Heart left ventricle (tissue), 16 donors: ENCODE measurements at regions not wholly inside any gene's neighbourhood (a gene's known extent, or its start where the extent isn't known, plus 50 kb on each side); places are given as distances from the start of the nearest gene placed in this dataset.

ENCODE experiments used
- ATAC-seq, 4 donors: fragments of 200-7000 bp; cut with Tn5 transposase; one replicate each; pipeline ENCODE4 v1.9.1; 2020 to 2022; ENCODE audit warnings: moderate library complexity in 4 of 4, mild to moderate bottlenecking in 3 of 4, moderate number of reproducible peaks in 1 of 4
- DNase-seq, 5 donors: peaks; one replicate each; pipeline ENCODE4 v3.0.0-alpha.2; 2020
- H3K27ac ChIP-seq, 12 donors: fragments of 200-600 bp; sonication (generic) in 4 of 12; one replicate each; pipeline versions ENCODE4 v1.5.0 to v1.8.0; 2016 to 2022; ENCODE audit warnings: mild to moderate bottlenecking in 2 of 12
- H3K27me3 ChIP-seq, 9 donors: fragments of 200-600 bp; sonication (generic) in 2 of 9; one replicate each; pipeline versions ENCODE4 v1.5.1 to v1.8.0; 2016 to 2022; ENCODE audit warnings: mild to moderate bottlenecking in 3 of 9
- H3K36me3 ChIP-seq, 9 donors: fragments of 200-600 bp; sonication (generic) in 2 of 9; one replicate each; pipeline versions ENCODE4 v1.5.0 to v1.8.0; 2018 to 2022; ENCODE audit warnings: mild to moderate bottlenecking in 2 of 9
- H3K4me1 ChIP-seq, 12 donors: fragments of 200-600 bp; sonication (generic) in 4 of 12; one replicate each; pipeline versions ENCODE4 v1.5.0 to v1.8.0; 2016 to 2022; ENCODE audit warnings: mild to moderate bottlenecking in 3 of 12
- H3K4me3 ChIP-seq, 12 donors: fragments of 200-600 bp; sonication (generic) in 4 of 12; one replicate each; pipeline versions ENCODE4 v1.5.0 to v1.8.0; 2017 to 2022; ENCODE audit warnings: mild to moderate bottlenecking in 9 of 12, moderate library complexity in 4 of 12
- H3K9me3 ChIP-seq, 12 donors: fragments of 200-600 bp; sonication (generic) in 4 of 12; one replicate each; pipeline versions ENCODE4 v1.5.0 to v1.8.0; 2016 to 2022; ENCODE audit warnings: mild to moderate bottlenecking in 1 of 12
- CTCF ChIP-seq, 12 donors: fragments of 200-600 bp; sonication (generic) in 4 of 12; IDR thresholded peaks; one replicate each; pipeline versions ENCODE4 v1.5.0 to v1.8.0; 2018 to 2022; ENCODE audit warnings: antibody characterized with exemption in 12 of 12, mild to moderate bottlenecking in 5 of 12
- POLR2A ChIP-seq, 2 donors: fragments of 450-650 bp; IDR thresholded peaks; one replicate each; pipeline ENCODE4 v1.6.1; 2017; ENCODE audit warnings: antibody characterized with exemption in 2 of 2, mild to moderate bottlenecking in 2 of 2, moderate library complexity in 2 of 2
- WGBS, 4 donors: extraction: QIAGEN DNeasy Blood & Tissue Kit in 2 of 4; methylation state at CpG; one replicate each; pipeline versions ENCODE4 v1.1.5 to v1.1.7; 2013 to 2018; 5-methylcytosine and 5-hydroxymethylcytosine counted together
- intact Hi-C, 10 donors: fragments of 100-400 bp; cut with DNase I; formaldehyde crosslinking; loops; one replicate each; pipeline versions ENCODE4 v1.11.1 to v1.14.2; 2022
- donor health status: ischemic (EF 13 %, LVEDD 7.1; RV severe dilation, severe dysfunction).
- donor health status: healthy with polysubstance abuse.
- donor health status: DM: no; HTN: yes; CAD: no.
- donor health status: DM: no; HTN: no; CAD: no.
- donor health status: ischemic (EF 25% LVEDD 6.9; RV normal size, moderate dysfunction).
- donor health status: ischemic (EF 25% LVEDD 5.7; RV mildly dilated, moderate dysfunction).
- donor health status: healthy.
- donor health status: DM: yes; HTN: yes; CAD: no.
- donor health status: ischemic (EF 35%, LVEDD 5.7; RV mildly dilated, moderate dysfunction).
- donor health status: nonischemic (EF 11% LVEDD 7.7; RV severe dilation, severe dysfunction).
- donor health status: DM: yes; HTN: yes; CAD: no.
- donor health status: PGD.
- donor health status: ischemic (EF 29% LVEDD 5.4; RV normal size, mild dysfunction).
- donor health status: nonischemic (EF 23%, LVEDD 6.1; RV moderate dilation, normal function).

- ATAC-seq (no peak), DNase-seq (no peak)
- no peak for TF ChIP-seq CTCF (IDR thresholded peaks at IDR 0.05)
- TF ChIP-seq POLR2A (IDR thresholded peaks at IDR 0.05) = no peak
- Histone ChIP-seq H3K9me3 (peaks cover 0 to 21% (median 0%) of the 10 kb centered on the region in 12 donors), H3K27ac (no peak overlapping the region), H3K27me3 (no peaks in the 10 kb centered on the region), H3K4me1 (no peaks in the 10 kb centered on the region), H3K4me3 (no peak overlapping the region), H3K36me3 (no peaks in the 10 kb centered on the region)
- 67 to 76% (median 73%) methylated on average over 3 of the region's 3 CpGs for WGBS, 4 donors
- intact Hi-C loops = no loop called here
Observed at GRCh38 chr13:89027694-89028306, 1356.6 kb downstream of the SLITRK5 start.

- no peak for DNase-seq
- Histone ChIP-seq H3K36me3 (no peaks in the 10 kb centered on the region), H3K4me1 (no peaks in the 10 kb centered on the region), H3K9me3 (peaks cover 0 to 32% (median 0%) of the 10 kb centered on the region in 12 donors), H3K4me3 (no peak overlapping the region), H3K27ac (no peak overlapping the region), H3K27me3 (no peaks in the 10 kb centered on the region)
- intact Hi-C loops = no loop called here
- WGBS, 4 donors = 59 to 71% (median 66%) methylated on average over 2 of the region's 2 CpGs
- ATAC-seq = no peak
- TF ChIP-seq CTCF (IDR thresholded peaks at IDR 0.05) (no peak), POLR2A (IDR thresholded peaks at IDR 0.05) (no peak)
Observed at GRCh38 chr13:89029062-89029461, 1357.9 kb downstream of the SLITRK5 start.

- Histone ChIP-seq H3K36me3 (no peaks in the 10 kb centered on the region), H3K9me3 (peaks cover 0 to 32% (median 0%) of the 10 kb centered on the region in 12 donors), H3K27ac (no peak overlapping the region), H3K4me1 (no peaks in the 10 kb centered on the region), H3K4me3 (no peak overlapping the region), H3K27me3 (no peaks in the 10 kb centered on the region)
- DNase-seq = no peak
- intact Hi-C loops = no loop called here
- TF ChIP-seq POLR2A (IDR thresholded peaks at IDR 0.05) = no peak
- no peak for TF ChIP-seq CTCF (IDR thresholded peaks at IDR 0.05)
- no peak for ATAC-seq
- WGBS, 4 donors = 72 to 83% (median 78%) methylated on average over 1 of the region's 1 CpG
Observed at GRCh38 chr13:89034015-89034414, 1362.8 kb downstream of the SLITRK5 start.

GRCh38 chr13:89052699-89053098 lies 1381.5 kb downstream of the SLITRK5 start:
- intact Hi-C loops = no loop called here

More at GRCh38 chr13:89052699-89053098, 1381.5 kb downstream of the SLITRK5 start:
- no peak for TF ChIP-seq CTCF (IDR thresholded peaks at IDR 0.05)
- TF ChIP-seq POLR2A (IDR thresholded peaks at IDR 0.05) = no peak
- ATAC-seq = no peak
- Histone ChIP-seq H3K27ac (no peak overlapping the region), H3K27me3 (no peaks in the 10 kb centered on the region), H3K4me1 (no peaks in the 10 kb centered on the region), H3K4me3 (no peak overlapping the region), H3K36me3 (no peaks in the 10 kb centered on the region), H3K9me3 (peaks cover 0 to 6% (median 0%) of the 10 kb centered on the region in 12 donors)
- 69 to 74% (median 72%) methylated on average over 3 of the region's 3 CpGs for WGBS, 4 donors
- DNase-seq = no peak
